Dermis microvascular lymphatic vessel endothelial cell (primary cell): ENCODE measurements at regions not wholly inside any gene's neighbourhood (a gene's known extent, or its start where the extent isn't known, plus 50 kb on each side); places are given as distances from the start of the nearest gene placed in this dataset.

Source experiments
- DNase-seq, 2 donors: peaks; one replicate each; pipeline versions ENCODE4 v3.0.0 to v3.0.0-alpha.2; 2010; ENCODE audit warnings: low read depth in 2 of 2

GRCh38 chr16:86193528-86194193, 294.7 kb downstream of the IRF8 start:
- DNase-seq, result no peak

GRCh38 chr16:86195863-86196630, 297.1 kb downstream of the IRF8 start:
- no peak for DNase-seq

- DNase-seq, result no peak
Measured at GRCh38 chr16:86196687-86197391, 297.9 kb downstream of the IRF8 start.

- DNase-seq, result no peak
Measured at GRCh38 chr16:86198206-86199118, 299.5 kb downstream of the IRF8 start.

GRCh38 chr16:86199182-86199581, 300.2 kb downstream of the IRF8 start:
- DNase-seq, result no peak

GRCh38 chr16:86199871-86200695, 301.1 kb downstream of the IRF8 start:
- DNase-seq, result no peak

GRCh38 chr16:86200722-86201121, 301.8 kb downstream of the IRF8 start:
- DNase-seq, result no peak

- DNase-seq, result no peak
Measured at GRCh38 chr16:86201746-86202145, 302.8 kb downstream of the IRF8 start.

GRCh38 chr16:86202267-86202666, 303.3 kb downstream of the IRF8 start:
- DNase-seq, result no peak

GRCh38 chr16:86202760-86203426, 303.9 kb downstream of the IRF8 start:
- DNase-seq, result no peak

GRCh38 chr16:86203557-86204275, 304.8 kb downstream of the IRF8 start:
- DNase-seq, result no peak

- no peak for DNase-seq
Measured at GRCh38 chr16:86205521-86206245, 304.6 kb upstream of the FOXF1 start.

GRCh38 chr16:86207350-86207749, 303.0 kb upstream of the FOXF1 start:
- no peak for DNase-seq

- DNase-seq, result no peak
Measured at GRCh38 chr16:86209202-86209601, 301.1 kb upstream of the FOXF1 start.

- no peak for DNase-seq
Measured at GRCh38 chr16:86210403-86211193, 299.7 kb upstream of the FOXF1 start.

GRCh38 chr16:86211265-86211664, 299.1 kb upstream of the FOXF1 start:
- DNase-seq, result no peak

- no peak for DNase-seq
Measured at GRCh38 chr16:86211800-86212199, 298.5 kb upstream of the FOXF1 start.
